ENCODE measurements at regions not wholly inside any gene's neighbourhood (a gene's known extent, or its start where the extent isn't known, plus 50 kb on each side); places are given as distances from the start of the nearest gene placed in this dataset.

DNA sequence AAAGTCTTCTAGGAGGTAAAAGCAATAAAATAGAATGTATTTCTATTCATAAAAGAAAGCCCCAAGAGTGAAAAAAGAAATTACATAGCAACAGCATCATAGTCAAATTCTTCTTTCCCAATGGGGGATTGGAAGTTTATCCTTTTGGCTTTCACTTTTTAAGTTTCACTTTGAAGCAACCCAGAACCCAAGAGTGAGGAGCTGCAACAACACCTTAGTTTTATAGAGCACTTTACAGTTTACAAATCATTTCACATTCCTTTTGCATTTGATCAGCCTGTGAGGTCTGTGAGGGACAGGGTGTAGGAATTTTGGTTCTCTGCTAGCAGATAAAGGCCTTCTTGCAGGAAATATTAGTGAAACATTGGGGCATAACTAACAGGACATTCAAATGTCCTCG is 112.0 kb upstream of the NDP start:
- H3K23ac ChIP-seq (ENCODE audit: low read depth, low read length) = no peak overlapping the region
- POLR2A ChIA-PET (ENCODE audit: unreplicated experiment) = no interaction called here
- no peak for TF ChIP-seq MXI1 (IDR thresholded peaks at IDR 0.05; ENCODE audit: borderline replicate concordance, low read depth, low read length)
- TF ChIP-seq, protein P1, sequence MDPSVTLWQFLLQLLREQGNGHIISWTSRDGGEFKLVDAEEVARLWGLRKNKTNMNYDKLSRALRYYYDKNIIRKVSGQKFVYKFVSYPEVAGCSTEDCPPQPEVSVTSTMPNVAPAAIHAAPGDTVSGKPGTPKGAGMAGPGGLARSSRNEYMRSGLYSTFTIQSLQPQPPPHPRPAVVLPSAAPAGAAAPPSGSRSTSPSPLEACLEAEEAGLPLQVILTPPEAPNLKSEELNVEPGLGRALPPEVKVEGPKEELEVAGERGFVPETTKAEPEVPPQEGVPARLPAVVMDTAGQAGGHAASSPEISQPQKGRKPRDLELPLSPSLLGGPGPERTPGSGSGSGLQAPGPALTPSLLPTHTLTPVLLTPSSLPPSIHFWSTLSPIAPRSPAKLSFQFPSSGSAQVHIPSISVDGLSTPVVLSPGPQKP (IDR thresholded peaks at IDR 0.05; ENCODE audit: borderline replicate concordance, low read depth, low read length) = no peak
- TF ChIP-seq FOS (IDR thresholded peaks at IDR 0.05; ENCODE audit: low read depth, low read length) = no peak
- TF ChIP-seq MAFK (IDR thresholded peaks at IDR 0.05; ENCODE audit: low read depth, low read length) = no peak
- no peak overlapping the region for H4K8ac ChIP-seq (ENCODE audit: low read depth in 2 of 2, low read length in 2 of 2)
- BruUV-seq (replicated peaks) = no TSS peak
- H2BK5ac ChIP-seq (ENCODE audit: low read depth, low read length, poor library complexity, severe bottlenecking) = no peak overlapping the region
- no peaks in the 10 kb centered on the region for H4K20me1 ChIP-seq (ENCODE audit: insufficient read depth, low read length)
- no peak overlapping the region for H2AFZ ChIP-seq (replicated peaks; ENCODE audit: low read length, poor library complexity)
- in situ Hi-C loops (cut with MboI; ENCODE audit: low sequenced_read_pairs) = no loop called here
- H4K91ac ChIP-seq (ENCODE audit: insufficient read depth, low read depth, low read length) = no peak overlapping the region
- peaks cover 3% of the 10 kb centered on the region for H3K27me3 ChIP-seq (ENCODE audit: control insufficient read depth, insufficient read depth, low read length)
- H2AK5ac ChIP-seq (ENCODE audit: low read depth, low read length) = no peak overlapping the region
- no peak overlapping the region for H3K9ac ChIP-seq (ENCODE audit: low read depth, low read length)
- dilution Hi-C loops (cut with HindIII; ENCODE audit: low sequenced_read_pairs, unreplicated experiment) = no loop called here
- no peaks in the 10 kb centered on the region for H3K9me1 ChIP-seq (ENCODE audit: insufficient read depth, low read length)
- H4K5ac ChIP-seq (ENCODE audit: low read depth, low read length) = no peak overlapping the region
- DNase-seq = no peak
- no peak overlapping the region for H2BK120ac ChIP-seq (ENCODE audit: low read depth, low read length)
- H3K27ac ChIP-seq (ENCODE audit: insufficient read depth, low read length) = no peak overlapping the region
- H2BK20ac ChIP-seq (ENCODE audit: low read depth, low read length) = no peak overlapping the region
- CTCF ChIA-PET = no interaction called here
- H2AK9ac ChIP-seq (replicated peaks; ENCODE audit: low read depth, low read length, poor library complexity) = no peak overlapping the region
- no peak overlapping the region for H3K4ac ChIP-seq (ENCODE audit: low read depth, low read length)
- WGBS, 2 experiments (ENCODE audit: extremely low coverage in 2 of 2, insufficient read length in 1 of 2) = no CpG with 5 or more reads among the region's 1 CpG
- H3K36me3 ChIP-seq (ENCODE audit: control insufficient read depth, insufficient read depth, low read length) = no peaks in the 10 kb centered on the region
- H3K14ac ChIP-seq (replicated peaks; ENCODE audit: low read depth, low read length) = no peak overlapping the region
- no peak overlapping the region for H2BK15ac ChIP-seq (ENCODE audit: low read depth, low read length)
- H3K4me2 ChIP-seq (ENCODE audit: low read depth, low read length) = no peak overlapping the region
- H3K56ac ChIP-seq (ENCODE audit: extremely low read depth, insufficient read depth, low read length) = no peak overlapping the region
- no peaks in the 10 kb centered on the region for H3K9me3 ChIP-seq (ENCODE audit: control insufficient read depth, insufficient read depth, low read length)
- no peak; the same call in 1 of the 2 replicates for ATAC-seq (ENCODE audit: low read depth)
- H3K18ac ChIP-seq (ENCODE audit: low read depth, low read length) = no peak overlapping the region
- no peak overlapping the region for H3K4me3 ChIP-seq (ENCODE audit: insufficient read depth, low read depth, low read length)
- intact Hi-C loops (cut with micrococcal nuclease) = no loop called here
- no peaks in the 10 kb centered on the region for H3K4me1 ChIP-seq (ENCODE audit: control insufficient read depth, insufficient read depth, low read length)
- no peaks in the 10 kb centered on the region for H3K79me1 ChIP-seq (ENCODE audit: low read depth in 1 of 2, low read length in 2 of 2)

Data from IMR-90 (cell line).